H1 (cell line): ENCODE measurements at regions not wholly inside any gene's neighbourhood (a gene's known extent, or its start where the extent isn't known, plus 50 kb on each side); places are given as distances from the start of the nearest gene placed in this dataset.

Source experiments
- CTCF ChIA-PET: fragments of 300-600 bp; sonication (Branson Sonifier 250); formaldehyde crosslinking; loops from one replicate; lab custom pipeline; 2021; ENCODE audit not compliant: partially characterized antibody; lab: Charles Lee
- POLR2A ChIA-PET: fragments of 300-600 bp; sonication (Branson Sonifier 250); formaldehyde crosslinking; loops from one replicate; lab custom pipeline; 2021; ENCODE audit warnings: inconsistent platforms; ENCODE audit not compliant: partially characterized antibody; lab: Charles Lee
- DNase-seq, 2 experiments: peaks; one replicate each; pipeline versions ENCODE4 v3.0.0 to v3.0.0-alpha.2; 2010 to 2022; ENCODE audit warnings: low spot score in 2 of 2, low read depth in 1 of 2, mixed read lengths in 1 of 2
- FAIRE-seq: peaks from 2 replicates; lab custom pipeline; 2011; peaks lifted over from hg19 to GRCh38; lab: Jason Lieb, UNC
- H2AFZ ChIP-seq: 2 replicates; pipeline ENCODE4 v1.8.1; 2012; ENCODE audit warnings: low read length, inconsistent platforms
- H2AK5ac ChIP-seq: 2 replicates; pipeline ENCODE4 v1.6.1; 2013; ENCODE audit warnings: low read depth, low read length
- H2BK120ac ChIP-seq: replicated peaks from 2 replicates; pipeline ENCODE3; 2013; ENCODE audit warnings: low read depth, low read length, inconsistent platforms
- H2BK12ac ChIP-seq: 2 replicates; pipeline ENCODE4 v1.6.1; 2013; ENCODE audit warnings: low read depth, low read length
- H2BK15ac ChIP-seq: 2 replicates; pipeline ENCODE4 v1.6.1; 2013; ENCODE audit warnings: low read length
- H2BK20ac ChIP-seq: 2 replicates; pipeline ENCODE4 v1.6.1; 2013; ENCODE audit warnings: low read length
- H2BK5ac ChIP-seq: 2 replicates; pipeline ENCODE4 v1.6.1; 2013; ENCODE audit warnings: low read depth, low read length
- H3K14ac ChIP-seq: 2 replicates; pipeline ENCODE4 v1.6.1; 2013; ENCODE audit warnings: inconsistent platforms; ENCODE audit not compliant: insufficient read length
- H3K18ac ChIP-seq: 2 replicates; pipeline ENCODE4 v1.6.1; 2013; ENCODE audit warnings: low read length; ENCODE audit errors: extremely low read depth
- H3K23ac ChIP-seq: 2 replicates; pipeline ENCODE4 v1.6.1; 2013; ENCODE audit warnings: inconsistent platforms; ENCODE audit not compliant: insufficient read length
- H3K23me2 ChIP-seq: 2 replicates; pipeline ENCODE4 v1.6.1; 2013; ENCODE audit warnings: low read depth, low read length
- H3K27ac ChIP-seq: 2 replicates; pipeline ENCODE4 v1.6.1; 2011; ENCODE audit warnings: low read depth, low read length, inconsistent platforms
- H3K27me3 ChIP-seq, 4 experiments: replicated peaks in 1 of 4; 1 replicate in 1 of 4; 2 replicates in 3 of 4; pipeline versions ENCODE4 v1.6.1 to v1.8.1; 2011 to 2013; ENCODE audit warnings: low read length in 3 of 4, mild to moderate bottlenecking in 3 of 4, inconsistent platforms in 2 of 4, mixed read lengths in 2 of 4, moderate library complexity in 1 of 4; ENCODE audit not compliant: control insufficient read depth in 3 of 4, insufficient read depth in 3 of 4; ENCODE audit errors: extremely low read depth in 1 of 4
- H3K36me3 ChIP-seq, 4 experiments: 2 replicates each; pipeline versions ENCODE4 v1.6.1 to v1.8.1; 2011 to 2013; ENCODE audit warnings: mild to moderate bottlenecking in 4 of 4, low read length in 3 of 4, moderate library complexity in 2 of 4, control low read depth in 1 of 4, inconsistent platforms in 1 of 4; ENCODE audit not compliant: insufficient read depth in 4 of 4, control insufficient read depth in 2 of 4
- H3K4ac ChIP-seq: replicated peaks from 2 replicates; pipeline ENCODE3; 2013; ENCODE audit warnings: low read length, low read depth, mixed read lengths, inconsistent platforms; ENCODE audit not compliant: insufficient read length
- H3K4me1 ChIP-seq, 4 experiments: replicated peaks in 1 of 4; 1 replicate in 1 of 4; 2 replicates in 3 of 4; pipeline versions ENCODE4 v1.6.1 to v1.8.1; 2011 to 2013; ENCODE audit warnings: low read length in 3 of 4, inconsistent platforms in 2 of 4, mixed read lengths in 1 of 4; ENCODE audit not compliant: insufficient read depth in 4 of 4, control insufficient read depth in 3 of 4
- H3K4me2 ChIP-seq, 2 experiments: 2 replicates each; pipeline versions ENCODE4 v1.6.1 to v1.8.1; 2011 to 2013; ENCODE audit warnings: low read depth in 2 of 2, low read length in 2 of 2, control low read depth in 1 of 2, inconsistent platforms in 1 of 2, mild to moderate bottlenecking in 1 of 2; ENCODE audit not compliant: insufficient read depth in 1 of 2
- H3K4me3 ChIP-seq, 4 experiments: fragments of 200-600, 300-600 bp in 1 of 4; sonication (generic), shearing (Covaris generic), sonication (Bioruptor Twin) in 1 of 4; 2 replicates each; pipeline versions ENCODE4 v1.5.1 to v1.8.1; 2011 to 2016; ENCODE audit warnings: low read length in 4 of 4, low read depth in 3 of 4, control low read depth in 2 of 4, inconsistent platforms in 2 of 4, mild to moderate bottlenecking in 2 of 4, mixed read lengths in 1 of 4, moderate library complexity in 1 of 4; ENCODE audit not compliant: insufficient read depth in 2 of 4; ENCODE audit errors: extremely low read depth in 1 of 4
- H3K56ac ChIP-seq: replicated peaks from 2 replicates; pipeline ENCODE3; 2013; ENCODE audit warnings: low read depth, mild to moderate bottlenecking, mixed read lengths, low read length, inconsistent platforms; ENCODE audit not compliant: insufficient read length
- H3K79me1 ChIP-seq: 2 replicates; pipeline ENCODE4 v1.6.1; 2013; ENCODE audit warnings: low read depth, low read length, control low read depth
- H3K79me2 ChIP-seq, 2 experiments: 2 replicates each; pipeline versions ENCODE4 v1.6.1 to v1.8.1; 2012 to 2013; ENCODE audit warnings: low read length in 2 of 2, mild to moderate bottlenecking in 2 of 2, inconsistent platforms in 1 of 2; ENCODE audit not compliant: insufficient read depth in 2 of 2, control insufficient read depth in 1 of 2
- H3K9ac ChIP-seq, 4 experiments: replicated peaks in 1 of 4; 1 replicate in 1 of 4; 2 replicates in 3 of 4; pipeline versions ENCODE4 v1.6.1 to v1.8.1; 2011 to 2013; ENCODE audit warnings: low read depth in 3 of 4, low read length in 3 of 4, control low read depth in 2 of 4, mild to moderate bottlenecking in 2 of 4, moderate library complexity in 2 of 4, inconsistent platforms in 1 of 4; ENCODE audit errors: extremely low read depth in 1 of 4
- H3K9me3 ChIP-seq, 2 experiments: 2 replicates each; pipeline versions ENCODE4 v1.6.1 to v1.8.1; 2012 to 2013; ENCODE audit warnings: mild to moderate bottlenecking in 2 of 2, moderate library complexity in 2 of 2, control low read depth in 1 of 2, inconsistent platforms in 1 of 2, low read depth in 1 of 2, low read length in 1 of 2, mixed read lengths in 1 of 2; ENCODE audit not compliant: insufficient read depth in 2 of 2
- H4K20me1 ChIP-seq, 2 experiments: replicated peaks in 1 of 2; 2 replicates each; pipeline versions ENCODE3 to v1.8.1; 2011 to 2013; ENCODE audit warnings: inconsistent platforms in 2 of 2, low read length in 2 of 2, mild to moderate bottlenecking in 1 of 2; ENCODE audit not compliant: insufficient read depth in 2 of 2, control insufficient read depth in 1 of 2
- H4K5ac ChIP-seq: 2 replicates; pipeline ENCODE4 v1.6.1; 2013; ENCODE audit warnings: low read length, low read depth, mixed read lengths, inconsistent platforms; ENCODE audit not compliant: insufficient read length
- H4K8ac ChIP-seq: 2 replicates; pipeline ENCODE4 v1.8.0; 2013; ENCODE audit warnings: mild to moderate bottlenecking, moderate library complexity, low read length, inconsistent platforms; ENCODE audit not compliant: insufficient read depth; ENCODE audit errors: extremely low read depth
- H4K91ac ChIP-seq: replicated peaks from 2 replicates; pipeline ENCODE3; 2013; ENCODE audit warnings: low read length, mixed read lengths, inconsistent platforms; ENCODE audit not compliant: insufficient read length
- CHD2 ChIP-seq: IDR thresholded peaks from 2 replicates; pipeline ENCODE4 v1.6.1; 2012; ENCODE audit warnings: low read length, improper control_type of control experiment
- GABPA ChIP-seq: IDR thresholded peaks from 2 replicates; pipeline ENCODE4 v1.6.1; 2011; ENCODE audit warnings: mild to moderate bottlenecking, low read length, moderate library complexity, borderline replicate concordance; ENCODE audit not compliant: insufficient read depth
- HDAC2 ChIP-seq, 2 experiments: fragments of 300-600 bp in 1 of 2; sonication (generic) in 1 of 2; IDR thresholded peaks; 2 replicates each; pipeline ENCODE4 v1.6.1; 2011 to 2012; ENCODE audit warnings: low read depth in 2 of 2, low read length in 2 of 2, mild to moderate bottlenecking in 2 of 2, moderate library complexity in 2 of 2, borderline replicate concordance in 1 of 2, inconsistent platforms in 1 of 2
- SRF ChIP-seq: IDR thresholded peaks from 2 replicates; pipeline ENCODE4 v1.6.1; 2011; ENCODE audit warnings: mild to moderate bottlenecking, low read depth, low read length, moderate library complexity
- SUZ12 ChIP-seq: fragments of 200-600 bp; sonication (generic); IDR thresholded peaks from 2 replicates; pipeline ENCODE4 v1.6.1; 2012; ENCODE audit warnings: mild to moderate bottlenecking, inconsistent platforms, low read length, moderate library complexity, mixed read lengths
- TBP ChIP-seq: IDR thresholded peaks from 2 replicates; pipeline ENCODE4 v1.6.1; 2011; ENCODE audit warnings: low read depth, low read length, improper control_type of control experiment
- TCF12 ChIP-seq: IDR thresholded peaks from 2 replicates; pipeline ENCODE4 v1.6.1; 2011; ENCODE audit warnings: low read depth, mild to moderate bottlenecking, low read length
- WGBS, 2 experiments: shearing (Covaris generic) in 1 of 2; methylation state at CpG; one replicate each; pipeline versions ENCODE4 v1.1.6 to v1.1.7; 2013 to 2015; ENCODE audit warnings: low lambda C conversion rate in 2 of 2, mixed read lengths in 2 of 2, inconsistent platforms in 1 of 2, low coverage in 1 of 2, missing lambda C conversion rate in 1 of 2; ENCODE audit not compliant: insufficient replicate concordance in 2 of 2, insufficient coverage in 1 of 2, insufficient read length in 1 of 2; ENCODE audit errors: extremely low coverage in 1 of 2, missing lambda C conversion rate in 1 of 2; 5-methylcytosine and 5-hydroxymethylcytosine counted together

DNA sequence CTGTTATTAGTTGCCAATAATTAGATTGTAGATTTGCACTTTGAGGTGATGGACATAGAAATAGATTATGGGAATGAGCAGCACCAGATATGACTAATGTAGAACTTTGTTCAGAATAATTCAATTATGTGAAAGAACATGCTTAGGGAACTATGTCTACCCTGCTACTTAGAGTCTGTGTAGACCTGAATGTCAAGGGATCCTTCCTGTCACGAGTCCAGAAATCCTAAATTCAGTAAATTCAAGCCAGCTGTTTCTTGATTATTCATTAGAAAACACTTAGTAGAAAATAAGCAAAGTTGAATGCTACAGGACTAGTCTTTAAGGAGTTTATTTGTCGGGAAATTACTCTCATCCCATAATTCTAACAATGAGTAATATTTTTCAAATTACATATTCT, 887.3 kb upstream of the SEMA6A start (continued):
- no peak for TF ChIP-seq TBP

DNA sequence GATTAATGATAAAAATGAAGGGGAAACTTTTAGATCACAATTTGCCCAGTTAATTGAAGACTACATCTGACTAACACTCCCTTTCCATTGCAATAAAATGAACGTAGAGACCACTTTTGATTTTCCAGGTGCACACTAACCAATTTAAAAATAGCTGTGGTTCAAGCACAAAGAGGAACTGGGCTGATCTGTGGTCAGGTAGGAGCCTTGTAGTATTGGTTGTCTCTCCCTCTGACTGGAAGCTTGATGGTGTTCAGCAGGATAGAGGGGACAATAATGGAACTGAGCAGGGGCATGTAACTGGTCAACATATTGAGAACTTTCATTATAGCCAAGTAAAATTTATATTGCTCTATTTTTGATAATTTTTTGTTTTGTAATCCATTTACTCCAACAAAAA, 886.8 kb upstream of the SEMA6A start:
- no peaks in the 10 kb centered on the region for H3K23me2 ChIP-seq
- H2BK20ac ChIP-seq, result no peak overlapping the region
- no peak overlapping the region for H4K5ac ChIP-seq
- H2BK120ac ChIP-seq, result no peak overlapping the region
- FAIRE-seq (no peak), DNase-seq (no peak)
- CTCF ChIA-PET, result interaction anchor here (0.6 kb wide), 1 partner anchor 1320 kb away, joined by 3 read pairs; no protein-coding TSS in a partner anchor
- H3K27ac ChIP-seq, result no peak overlapping the region
- 96% methylated on average over 1 of the region's 1 CpG; no CpG with 5 or more reads in 1 of the 2 experiments for WGBS, 2 experiments
- no peak overlapping the region for H2AK5ac ChIP-seq
- no peak overlapping the region for H3K4me3 ChIP-seq
- no peak overlapping the region for H4K91ac ChIP-seq
- H3K4me1 ChIP-seq, result no peaks in the 10 kb centered on the region
- no peak overlapping the region for H2BK12ac ChIP-seq
- no peaks in the 10 kb centered on the region for H4K20me1 ChIP-seq
- H3K79me2 ChIP-seq, result no peaks in the 10 kb centered on the region
- H2BK5ac ChIP-seq, result no peak overlapping the region
- H3K9ac ChIP-seq, result no peak overlapping the region
- H3K18ac ChIP-seq, result no peak overlapping the region
- no peak overlapping the region for H3K56ac ChIP-seq
- no peak overlapping the region for H2BK15ac ChIP-seq
- H3K14ac ChIP-seq, result no peak overlapping the region
- H3K9me3 ChIP-seq, result no peaks in the 10 kb centered on the region
- H4K8ac ChIP-seq, result no peak overlapping the region
- H3K27me3 ChIP-seq, result no peaks in the 10 kb centered on the region
- H3K36me3 ChIP-seq, result no peaks in the 10 kb centered on the region
- H2AFZ ChIP-seq, result no peak overlapping the region
- no peak overlapping the region for H3K4me2 ChIP-seq
- TF ChIP-seq CHD2, result no peak
- no peak for TF ChIP-seq SUZ12
- no peak for TF ChIP-seq HDAC2 (IDR thresholded peaks at IDR 0.05; ENCODE audit: borderline replicate concordance in 1 of 2, low read depth in 2 of 2, low read length in 2 of 2)
- TF ChIP-seq SRF, result no peak
- TF ChIP-seq GABPA, result no peak
- TF ChIP-seq TCF12, result no peak
- POLR2A ChIA-PET, result no interaction called here
- no peak overlapping the region for H3K4ac ChIP-seq
- no peak overlapping the region for H3K23ac ChIP-seq
- H3K79me1 ChIP-seq, result no peaks in the 10 kb centered on the region
